Astrocyte (in vitro differentiated cells and primary cell): ENCODE measurements at regions not wholly inside any gene's neighbourhood (a gene's known extent, or its start where the extent isn't known, plus 50 kb on each side); places are given as distances from the start of the nearest gene placed in this dataset.

Experiments used
- DNase-seq: peaks from one replicate; pipeline ENCODE4 v3.0.0-alpha.2; 2010; ENCODE audit warnings: low read depth
- FAIRE-seq: peaks from 2 replicates; lab custom pipeline; 2011; peaks lifted over from hg19 to GRCh38; lab: Jason Lieb, UNC
- H2AFZ ChIP-seq: 2 replicates; pipeline ENCODE4 v1.6.0; 2012; ENCODE audit warnings: low read depth, low read length, inconsistent platforms
- H3K27ac ChIP-seq: 2 replicates; pipeline ENCODE4 v1.5.1; 2011; ENCODE audit warnings: low read depth, low read length, inconsistent platforms
- H3K27me3 ChIP-seq: 2 replicates; pipeline ENCODE4 v1.6.0; 2011; ENCODE audit warnings: low read length, inconsistent platforms; ENCODE audit not compliant: insufficient read depth
- H3K36me3 ChIP-seq: 2 replicates; pipeline ENCODE4 v1.5.1; 2011; ENCODE audit warnings: low read length, inconsistent platforms; ENCODE audit not compliant: insufficient read depth
- H3K4me1 ChIP-seq: 2 replicates; pipeline ENCODE4 v1.5.1; 2011; ENCODE audit warnings: low read length, inconsistent platforms; ENCODE audit not compliant: insufficient read depth
- H3K4me2 ChIP-seq: 2 replicates; pipeline ENCODE4 v1.6.0; 2012; ENCODE audit warnings: low read length, inconsistent platforms
- H3K4me3 ChIP-seq: 2 replicates; pipeline ENCODE4 v1.5.1; 2011; ENCODE audit warnings: low read depth, mild to moderate bottlenecking, low read length, inconsistent platforms; ENCODE audit not compliant: insufficient read depth
- H3K79me2 ChIP-seq: 2 replicates; pipeline ENCODE4 v1.6.0; 2012; ENCODE audit warnings: mild to moderate bottlenecking, low read length, inconsistent platforms; ENCODE audit not compliant: insufficient read depth
- H3K9ac ChIP-seq: 2 replicates; pipeline ENCODE4 v1.6.0; 2012; ENCODE audit warnings: mild to moderate bottlenecking, low read length, inconsistent platforms
- H3K9me3 ChIP-seq: 2 replicates; pipeline ENCODE4 v1.5.1; 2012; ENCODE audit warnings: low read depth, mild to moderate bottlenecking, low read length, inconsistent platforms; ENCODE audit not compliant: insufficient read depth
- H4K20me1 ChIP-seq: 2 replicates; pipeline ENCODE4 v1.6.0; 2012; ENCODE audit warnings: low read length, inconsistent platforms; ENCODE audit not compliant: insufficient read depth
- H3K27ac Mint-ChIP-seq: one replicate; pipeline ENCODE4 v1.8.0; 2021; ENCODE audit warnings: mild to moderate bottlenecking, mixed read lengths; ENCODE audit not compliant: unreplicated experiment
- H3K27me3 Mint-ChIP-seq: one replicate; pipeline ENCODE4 v1.8.0; 2021; ENCODE audit warnings: low read depth, mixed read lengths; ENCODE audit not compliant: unreplicated experiment
- H3K36me3 Mint-ChIP-seq: one replicate; pipeline ENCODE4 v1.8.0; 2021; ENCODE audit warnings: low read depth, mixed read lengths; ENCODE audit not compliant: unreplicated experiment
- H3K4me1 Mint-ChIP-seq: one replicate; pipeline ENCODE4 v1.8.0; 2021; ENCODE audit warnings: low read depth, mixed read lengths; ENCODE audit not compliant: unreplicated experiment
- H3K4me3 Mint-ChIP-seq: one replicate; pipeline ENCODE4 v1.8.0; 2021; ENCODE audit warnings: mild to moderate bottlenecking, moderate library complexity, mixed read lengths; ENCODE audit not compliant: unreplicated experiment
- H3K9me3 Mint-ChIP-seq: one replicate; pipeline ENCODE4 v1.8.0; 2021; ENCODE audit warnings: mild to moderate bottlenecking, mixed read lengths; ENCODE audit not compliant: unreplicated experiment
- CTCF ChIP-seq: IDR thresholded peaks from 2 replicates; pipeline ENCODE4 v1.5.1; 2011; ENCODE audit warnings: low read depth, mild to moderate bottlenecking, inconsistent platforms, low read length, moderate library complexity; ENCODE audit not compliant: insufficient read depth
- EZH2 ChIP-seq: IDR thresholded peaks from 2 replicates; pipeline ENCODE4 v1.6.1; 2012; ENCODE audit warnings: mild to moderate bottlenecking, low read length, inconsistent platforms; ENCODE audit not compliant: insufficient read depth

GRCh38 chr9:81512641-81513040 lies 176.7 kb downstream of the TLE1 start:
- H3K36me3 ChIP-seq: no peaks in the 10 kb centered on the region
- FAIRE-seq (no peak), DNase-seq (no peak)
- H3K4me3 ChIP-seq: no peak overlapping the region
- no peaks in the 10 kb centered on the region for H3K79me2 ChIP-seq
- H3K4me2 ChIP-seq: no peak overlapping the region
- H3K27me3 Mint-ChIP-seq: no peaks in the 10 kb centered on the region
- no peaks in the 10 kb centered on the region for H3K4me1 ChIP-seq
- H3K27ac Mint-ChIP-seq: no peak overlapping the region
- H4K20me1 ChIP-seq: no peaks in the 10 kb centered on the region
- H3K9me3 ChIP-seq: no peaks in the 10 kb centered on the region
- no peak overlapping the region for H3K9ac ChIP-seq
- H2AFZ ChIP-seq: no peak overlapping the region
- H3K27me3 ChIP-seq: no peaks in the 10 kb centered on the region
- no peaks in the 10 kb centered on the region for H3K4me1 Mint-ChIP-seq
- H3K9me3 Mint-ChIP-seq: peaks cover 2% of the 10 kb centered on the region
- TF ChIP-seq EZH2: no peak
- TF ChIP-seq CTCF: no peak
- H3K4me3 Mint-ChIP-seq: no peak overlapping the region
- H3K36me3 Mint-ChIP-seq: no peaks in the 10 kb centered on the region
- no peak overlapping the region for H3K27ac ChIP-seq

GRCh38 chr9:81508476-81508875 lies 180.9 kb downstream of the TLE1 start:
- Histone ChIP-seq H4K20me1 (no peaks in the 10 kb centered on the region), H3K4me3 (no peak overlapping the region), H3K79me2 (no peaks in the 10 kb centered on the region), H3K27me3 (peaks cover 3% of the 10 kb centered on the region), H3K9me3 (no peaks in the 10 kb centered on the region), H3K4me1 (no peaks in the 10 kb centered on the region), H3K27ac (no peak overlapping the region), H3K36me3 (no peaks in the 10 kb centered on the region), H3K9ac (no peak overlapping the region), H2AFZ (no peak overlapping the region), H3K4me2 (no peak overlapping the region)
- no peak for FAIRE-seq
- H3K4me3 Mint-ChIP-seq: no peak overlapping the region
- H3K9me3 Mint-ChIP-seq: no peaks in the 10 kb centered on the region
- H3K4me1 Mint-ChIP-seq: no peaks in the 10 kb centered on the region
- no peak overlapping the region for H3K27ac Mint-ChIP-seq
- H3K27me3 Mint-ChIP-seq: no peaks in the 10 kb centered on the region
- TF ChIP-seq EZH2: no peak
- TF ChIP-seq CTCF: no peak
- H3K36me3 Mint-ChIP-seq: no peaks in the 10 kb centered on the region
- no peak for DNase-seq

GRCh38 chr9:81506941-81507864 lies 182.1 kb downstream of the TLE1 start:
- DNase-seq: no peak
- Mint-ChIP-seq H3K4me1 (no peaks in the 10 kb centered on the region), H3K4me3 (no peak overlapping the region), H3K36me3 (no peaks in the 10 kb centered on the region), H3K27ac (no peak overlapping the region), H3K27me3 (no peaks in the 10 kb centered on the region), H3K9me3 (no peaks in the 10 kb centered on the region)
- Histone ChIP-seq H3K4me2 (no peak overlapping the region), H2AFZ (no peak overlapping the region), H3K9ac (no peak overlapping the region), H3K36me3 (no peaks in the 10 kb centered on the region), H3K9me3 (no peaks in the 10 kb centered on the region), H3K4me3 (no peak overlapping the region), H4K20me1 (no peaks in the 10 kb centered on the region), H3K27me3 (peaks cover 3% of the 10 kb centered on the region), H3K27ac (no peak overlapping the region), H3K4me1 (no peaks in the 10 kb centered on the region), H3K79me2 (no peaks in the 10 kb centered on the region)
- no peak for TF ChIP-seq CTCF
- FAIRE-seq: no peak
